T-cell (primary cell): ENCODE measurements at regions not wholly inside any gene's neighbourhood (a gene's known extent, or its start where the extent isn't known, plus 50 kb on each side); places are given as distances from the start of the nearest gene placed in this dataset.

Source experiments
- ATAC-seq, 4 experiments: fragments of 200-7000 bp in 3 of 4; fragments of 150-1000 bp in 1 of 4; cut with Tn5 transposase; replicated peaks in 1 of 4; 1 replicate in 3 of 4; 2 replicates in 1 of 4; pipeline ENCODE4 v1.10.0; 2021; ENCODE audit warnings: moderate library complexity in 3 of 4, mild to moderate bottlenecking in 2 of 4, moderate number of reproducible peaks in 1 of 4
- CTCF ChIA-PET, 2 donors: fragments of 300-600 bp; sonication (Branson Sonifier 250); formaldehyde crosslinking; loops; one replicate each; lab custom pipeline; 2022; ENCODE audit warnings: antibody characterized with exemption in 2 of 2; lab: Charles Lee
- POLR2A ChIA-PET, 2 donors: fragments of 300-600 bp; sonication (Branson Sonifier 250); formaldehyde crosslinking; loops; one replicate each; lab custom pipeline; 2022; ENCODE audit warnings: antibody characterized with exemption in 2 of 2; lab: Charles Lee
- DNase-seq, 35 experiments: peaks; one replicate each; pipeline versions ENCODE4 v3.0.0 to v3.0.0-alpha.2; 2013 to 2023
- H3K27ac ChIP-seq: one replicate; pipeline ENCODE4 v1.5.1; 2013; ENCODE audit warnings: low read length
- H3K27me3 ChIP-seq, 2 experiments: replicated peaks in 1 of 2; 1 replicate in 1 of 2; 2 replicates in 1 of 2; pipeline versions ENCODE4 v1.6.1 to v1.7.0; 2013; ENCODE audit warnings: low read length in 1 of 2, mixed read lengths in 1 of 2; ENCODE audit not compliant: control insufficient read depth in 2 of 2, insufficient read depth in 2 of 2; ENCODE audit errors: extremely low read depth in 1 of 2
- H3K36me3 ChIP-seq, 2 donors: 1 replicate in 1 of 2; 2 replicates in 1 of 2; pipeline versions ENCODE4 v1.6.1 to v1.7.0; 2013; ENCODE audit warnings: low read length in 1 of 2; ENCODE audit not compliant: control insufficient read depth in 2 of 2, insufficient read depth in 1 of 2; ENCODE audit errors: extremely low read depth in 1 of 2
- H3K4me1 ChIP-seq, 2 experiments: 1 replicate in 1 of 2; 2 replicates in 1 of 2; pipeline versions ENCODE4 v1.6.1 to v1.7.0; 2013; ENCODE audit warnings: low read length in 2 of 2, mixed read lengths in 1 of 2; ENCODE audit not compliant: insufficient read depth in 2 of 2, control insufficient read depth in 1 of 2; ENCODE audit errors: extremely low read depth in 1 of 2
- H3K4me3 ChIP-seq, 2 donors: 1 replicate in 1 of 2; 2 replicates in 1 of 2; pipeline versions ENCODE4 v1.5.1 to v1.7.0; 2013; ENCODE audit warnings: mild to moderate bottlenecking in 2 of 2, low read length in 1 of 2, moderate library complexity in 1 of 2; ENCODE audit not compliant: control insufficient read depth in 1 of 2; ENCODE audit errors: extremely low read depth in 1 of 2
- H3K9me3 ChIP-seq: 2 replicates; pipeline ENCODE4 v1.7.0; 2013
- H3K27ac Mint-ChIP-seq, 2 donors: one replicate each; pipeline ENCODE4 v1.8.0; 2020 to 2021; ENCODE audit warnings: mild to moderate bottlenecking in 2 of 2, mixed read lengths in 2 of 2
- H3K27me3 Mint-ChIP-seq, 2 donors: one replicate each; pipeline ENCODE4 v1.8.0; 2021 to 2022; ENCODE audit warnings: mixed read lengths in 2 of 2
- H3K36me3 Mint-ChIP-seq: one replicate; pipeline ENCODE4 v1.8.0; 2021; ENCODE audit warnings: mixed read lengths
- H3K4me1 Mint-ChIP-seq, 3 donors: one replicate each; pipeline ENCODE4 v1.8.0; 2020 to 2022; ENCODE audit warnings: mixed read lengths in 3 of 3, mild to moderate bottlenecking in 1 of 3
- H3K4me3 Mint-ChIP-seq, 3 donors: one replicate each; pipeline ENCODE4 v1.8.0; 2020 to 2022; ENCODE audit warnings: mild to moderate bottlenecking in 3 of 3, mixed read lengths in 3 of 3, moderate library complexity in 3 of 3
- H3K9me3 Mint-ChIP-seq, 3 donors: one replicate each; pipeline ENCODE4 v1.8.0; 2020 to 2022; ENCODE audit warnings: mixed read lengths in 3 of 3
- WGBS: methylation state at CpG from one replicate; pipeline ENCODE4 v1.1.5; 2013; ENCODE audit warnings: missing lambda C conversion rate; ENCODE audit not compliant: insufficient coverage; 5-methylcytosine and 5-hydroxymethylcytosine counted together

GRCh38 chr18:60646725-60647124 lies 274.1 kb upstream of the MC4R start:
- no peak overlapping the region for H3K4me3 ChIP-seq
- Mint-ChIP-seq H3K27ac (no peak overlapping the region), H3K9me3 (peaks cover 0 to 5% (median 0%) of the 10 kb centered on the region in 3 donors), H3K27me3 (no peaks in the 10 kb centered on the region), H3K4me3 (no peak overlapping the region), H3K4me1 (no peaks in the 10 kb centered on the region), H3K36me3 (no peaks in the 10 kb centered on the region)
- no peaks in the 10 kb centered on the region for H3K36me3 ChIP-seq
- DNase-seq (no peak), ATAC-seq (no peak)
- H3K27ac ChIP-seq, result no peak overlapping the region
- WGBS, result 67% methylated on average over 1 of the region's 5 CpGs
- POLR2A ChIA-PET, result no interaction called here
- no peaks in the 10 kb centered on the region for H3K9me3 ChIP-seq
- H3K27me3 ChIP-seq, result no peaks in the 10 kb centered on the region
- CTCF ChIA-PET, result no interaction called here
- no peaks in the 10 kb centered on the region for H3K4me1 ChIP-seq

- Histone ChIP-seq H3K4me3 (no peak overlapping the region), H3K4me1 (no peaks in the 10 kb centered on the region), H3K27me3 (no peaks in the 10 kb centered on the region), H3K36me3 (no peaks in the 10 kb centered on the region), H3K9me3 (no peaks in the 10 kb centered on the region), H3K27ac (no peak overlapping the region)
- H3K27me3 Mint-ChIP-seq, result no peaks in the 10 kb centered on the region
- no peak overlapping the region for H3K4me3 Mint-ChIP-seq
- H3K4me1 Mint-ChIP-seq, result no peaks in the 10 kb centered on the region
- no peaks in the 10 kb centered on the region for H3K36me3 Mint-ChIP-seq
- 17% methylated on average over 1 of the region's 5 CpGs for WGBS
- peaks cover 0 to 4% (median 0%) of the 10 kb centered on the region in 3 donors for H3K9me3 Mint-ChIP-seq
- DNase-seq (no peak), ATAC-seq (no peak)
- ChIA-PET POLR2A (interaction anchor here in 1 of 2 donors (0.6 kb wide), 1 partner anchor 8 kb away, joined by 4 read pairs; no protein-coding TSS in a partner anchor), CTCF (no interaction called here)
- H3K27ac Mint-ChIP-seq, result no peak overlapping the region
These were observed 276.5 kb upstream of the MC4R start for GRCh38 chr18:60649107-60649506.

- ATAC-seq, result no peak
- Mint-ChIP-seq H3K4me3 (no peak overlapping the region), H3K36me3 (no peaks in the 10 kb centered on the region), H3K4me1 (no peaks in the 10 kb centered on the region), H3K9me3 (peaks cover 0 to 4% (median 0%) of the 10 kb centered on the region in 3 donors), H3K27ac (no peak overlapping the region), H3K27me3 (no peaks in the 10 kb centered on the region)
- Histone ChIP-seq H3K9me3 (no peaks in the 10 kb centered on the region), H3K27ac (no peak overlapping the region), H3K4me1 (no peaks in the 10 kb centered on the region), H3K4me3 (no peak overlapping the region), H3K36me3 (no peaks in the 10 kb centered on the region), H3K27me3 (no peaks in the 10 kb centered on the region)
- DNase-seq, result no peak
- POLR2A ChIA-PET, result no interaction called here
- no CpG with 5 or more reads among the region's 3 CpGs for WGBS
- CTCF ChIA-PET, result no interaction called here
These were observed 277.4 kb upstream of the MC4R start for GRCh38 chr18:60649842-60650536.

- POLR2A ChIA-PET, result interaction anchor here in 1 of 2 donors (0.6 kb wide), 1 partner anchor 9 kb away, joined by 4 read pairs; no protein-coding TSS in a partner anchor
- no peak overlapping the region for H3K4me3 ChIP-seq
- ATAC-seq (no peak), DNase-seq (no peak)
- 100% methylated on average over 1 of the region's 2 CpGs for WGBS
- H3K36me3 Mint-ChIP-seq, result no peaks in the 10 kb centered on the region
- no peaks in the 10 kb centered on the region for H3K4me1 ChIP-seq
- no peaks in the 10 kb centered on the region for H3K4me1 Mint-ChIP-seq
- no peaks in the 10 kb centered on the region for H3K27me3 Mint-ChIP-seq
- no peaks in the 10 kb centered on the region for H3K9me3 ChIP-seq
- H3K4me3 Mint-ChIP-seq, result no peak overlapping the region
- H3K27me3 ChIP-seq, result no peaks in the 10 kb centered on the region
- CTCF ChIA-PET, result no interaction called here
- H3K27ac ChIP-seq, result no peak overlapping the region
- peaks cover 0 to 4% (median 3%) of the 10 kb centered on the region in 3 donors for H3K9me3 Mint-ChIP-seq
- no peak overlapping the region for H3K27ac Mint-ChIP-seq
- no peaks in the 10 kb centered on the region for H3K36me3 ChIP-seq
These were observed 281.7 kb upstream of the MC4R start for GRCh38 chr18:60654298-60654697.

- H3K36me3 Mint-ChIP-seq, result no peaks in the 10 kb centered on the region
- no peaks in the 10 kb centered on the region for H3K27me3 Mint-ChIP-seq
- Histone ChIP-seq H3K36me3 (no peaks in the 10 kb centered on the region), H3K4me1 (no peaks in the 10 kb centered on the region), H3K4me3 (no peak overlapping the region), H3K27me3 (no peaks in the 10 kb centered on the region), H3K9me3 (no peaks in the 10 kb centered on the region), H3K27ac (no peak overlapping the region)
- no peak for ATAC-seq
- DNase-seq, result peak in 2 of 35 experiments; percentile 2 to 5
- WGBS, result 13% methylated on average over 3 of the region's 4 CpGs
- ChIA-PET CTCF (no interaction called here), POLR2A (no interaction called here)
- H3K27ac Mint-ChIP-seq, result no peak overlapping the region
- no peak overlapping the region for H3K4me3 Mint-ChIP-seq
- peaks cover 3 to 7% (median 3%) of the 10 kb centered on the region in 3 donors for H3K9me3 Mint-ChIP-seq
- no peaks in the 10 kb centered on the region for H3K4me1 Mint-ChIP-seq
These were observed 284.0 kb upstream of the MC4R start for GRCh38 chr18:60656553-60656952.

- ATAC-seq, result no peak
- Histone ChIP-seq H3K27me3 (no peaks in the 10 kb centered on the region), H3K36me3 (no peaks in the 10 kb centered on the region), H3K9me3 (no peaks in the 10 kb centered on the region), H3K4me3 (no peak overlapping the region), H3K27ac (no peak overlapping the region), H3K4me1 (no peaks in the 10 kb centered on the region)
- POLR2A ChIA-PET, result no interaction called here
- CTCF ChIA-PET, result no interaction called here
- H3K36me3 Mint-ChIP-seq, result no peaks in the 10 kb centered on the region
- no peak overlapping the region for H3K27ac Mint-ChIP-seq
- H3K4me3 Mint-ChIP-seq, result no peak overlapping the region
- DNase-seq, result no peak
- 90% methylated on average over 15 of the region's 22 CpGs for WGBS
- H3K27me3 Mint-ChIP-seq, result no peaks in the 10 kb centered on the region
- peaks cover 9 to 12% (median 10%) of the 10 kb centered on the region in 3 donors for H3K9me3 Mint-ChIP-seq
- no peaks in the 10 kb centered on the region for H3K4me1 Mint-ChIP-seq
These were observed 289.9 kb upstream of the MC4R start for GRCh38 chr18:60662491-60662890.
